ENCODE measurements at regions not wholly inside any gene's neighbourhood (a gene's known extent, or its start where the extent isn't known, plus 50 kb on each side); places are given as distances from the start of the nearest gene placed in this dataset.

GRCh38 chr12:25755136-25755970, 202.3 kb upstream of the LMNTD1 start:
- no peak for DNase-seq (ENCODE audit: low read depth)

GRCh38 chr12:25755971-25756260, 202.6 kb upstream of the RASSF8 start:
- peak; percentile 35 for DNase-seq (ENCODE audit: low read depth)

GRCh38 chr12:25757037-25757665, 201.3 kb upstream of the RASSF8 start:
- no peak for DNase-seq (ENCODE audit: low read depth)

GRCh38 chr12:25759752-25760151, 198.7 kb upstream of the RASSF8 start:
- peak; percentile 11 for DNase-seq (ENCODE audit: low read depth)

- no peak for DNase-seq (ENCODE audit: low read depth)
Measured at GRCh38 chr12:25761356-25761755, 197.1 kb upstream of the RASSF8 start.

- DNase-seq (ENCODE audit: low read depth) = no peak
Measured at GRCh38 chr12:25764409-25764808, 194.1 kb upstream of the RASSF8 start.

- DNase-seq (ENCODE audit: low read depth) = no peak
Measured at GRCh38 chr12:25764892-25765291, 193.6 kb upstream of the RASSF8 start.

GRCh38 chr12:25767606-25768005, 190.9 kb upstream of the RASSF8 start:
- peak; percentile 79 for DNase-seq (ENCODE audit: low read depth)

- DNase-seq (ENCODE audit: low read depth) = no peak
Measured at GRCh38 chr12:25768151-25768550, 190.3 kb upstream of the RASSF8 start.

- DNase-seq (ENCODE audit: low read depth) = peak; percentile 93
Measured at GRCh38 chr12:25769082-25769945, 189.2 kb upstream of the RASSF8 start.

GRCh38 chr12:25771041-25771440, 187.4 kb upstream of the RASSF8 start:
- DNase-seq (ENCODE audit: low read depth) = no peak

- DNase-seq (ENCODE audit: low read depth) = no peak
Measured at GRCh38 chr12:25771476-25771875, 187.0 kb upstream of the RASSF8 start.

GRCh38 chr12:25775968-25776367, 182.5 kb upstream of the RASSF8 start:
- peak; percentile 86 for DNase-seq (ENCODE audit: low read depth)

GRCh38 chr12:25780771-25781170, 177.7 kb upstream of the RASSF8 start:
- DNase-seq (ENCODE audit: low read depth) = no peak

- DNase-seq (ENCODE audit: low read depth) = no peak
Measured at GRCh38 chr12:25781232-25781631, 177.2 kb upstream of the RASSF8 start.

GRCh38 chr12:25783566-25783965, 174.9 kb upstream of the RASSF8 start:
- DNase-seq (ENCODE audit: low read depth) = no peak

- DNase-seq (ENCODE audit: low read depth) = no peak
Measured at GRCh38 chr12:25784669-25785068, 173.8 kb upstream of the RASSF8 start.

- DNase-seq (ENCODE audit: low read depth) = no peak
Measured at GRCh38 chr12:25785134-25785533, 173.3 kb upstream of the RASSF8 start.

GRCh38 chr12:25787701-25788100, 170.8 kb upstream of the RASSF8 start:
- DNase-seq (ENCODE audit: low read depth) = no peak

- DNase-seq (ENCODE audit: low read depth) = no peak
Measured at GRCh38 chr12:25788707-25789442, 169.6 kb upstream of the RASSF8 start.

- DNase-seq (ENCODE audit: low read depth) = no peak
Measured at GRCh38 chr12:25789541-25789944, 168.9 kb upstream of the RASSF8 start.

- peak; percentile 53 for DNase-seq (ENCODE audit: low read depth)
Measured at GRCh38 chr12:25792031-25792430, 166.5 kb upstream of the RASSF8 start.

Data from ELR (cell line).